AG04449 (cell line): ENCODE measurements at regions not wholly inside any gene's neighbourhood (a gene's known extent, or its start where the extent isn't known, plus 50 kb on each side); places are given as distances from the start of the nearest gene placed in this dataset.

ENCODE experiments used
- CTCF ChIA-PET: fragments of 350-600 bp; formaldehyde crosslinking; extraction: SDS; loops from one replicate; lab custom pipeline; 2021; ENCODE audit warnings: antibody characterized with exemption; lab: Yijun Ruan, JAX
- POLR2A ChIA-PET: fragments of 400-600, 350-600 bp; formaldehyde crosslinking; extraction: SDS; loops from one replicate; lab custom pipeline; 2020; ENCODE audit warnings: antibody characterized with exemption, inconsistent platforms; lab: Yijun Ruan, JAX
- DNase-seq: peaks from one replicate; pipeline ENCODE4 v3.0.0-alpha.2; 2010; ENCODE audit warnings: low read depth, low spot score
- H3K4me3 ChIP-seq: 2 replicates; pipeline ENCODE4 v1.5.1; 2011; ENCODE audit warnings: low read depth, mild to moderate bottlenecking, control low read depth, low read length
- TF ChIP-seq, protein P1 (sequence below): IDR thresholded peaks from one replicate; pipeline ENCODE4 v1.5.1; 2011; ENCODE audit warnings: mild to moderate bottlenecking, moderate library complexity, low read length, control low read depth, inconsistent platforms; ENCODE audit not compliant: insufficient read depth; ENCODE audit errors: missing control alignments

DNA sequence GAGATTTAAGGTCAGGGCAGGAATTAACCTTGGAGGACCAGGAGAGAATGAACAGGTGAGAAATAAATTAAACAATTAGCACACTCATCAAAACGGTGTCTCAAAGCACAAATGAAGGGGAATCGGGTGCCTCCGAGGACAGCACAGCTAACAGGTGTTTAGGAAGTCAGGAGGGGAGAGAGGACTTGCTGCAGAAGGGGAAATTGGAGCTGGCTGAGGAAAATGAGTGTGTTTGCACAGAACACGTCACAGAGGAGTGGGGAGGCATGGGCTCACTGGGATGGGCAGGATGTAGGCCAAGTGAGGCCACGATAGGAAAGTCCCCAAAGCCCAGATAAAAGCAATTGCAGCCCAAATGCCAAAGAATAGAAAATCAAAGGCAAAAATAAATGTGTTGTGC, 121.7 kb downstream of the ZNF664 start:
- DNase-seq: no peak
- TF ChIP-seq, protein P1, sequence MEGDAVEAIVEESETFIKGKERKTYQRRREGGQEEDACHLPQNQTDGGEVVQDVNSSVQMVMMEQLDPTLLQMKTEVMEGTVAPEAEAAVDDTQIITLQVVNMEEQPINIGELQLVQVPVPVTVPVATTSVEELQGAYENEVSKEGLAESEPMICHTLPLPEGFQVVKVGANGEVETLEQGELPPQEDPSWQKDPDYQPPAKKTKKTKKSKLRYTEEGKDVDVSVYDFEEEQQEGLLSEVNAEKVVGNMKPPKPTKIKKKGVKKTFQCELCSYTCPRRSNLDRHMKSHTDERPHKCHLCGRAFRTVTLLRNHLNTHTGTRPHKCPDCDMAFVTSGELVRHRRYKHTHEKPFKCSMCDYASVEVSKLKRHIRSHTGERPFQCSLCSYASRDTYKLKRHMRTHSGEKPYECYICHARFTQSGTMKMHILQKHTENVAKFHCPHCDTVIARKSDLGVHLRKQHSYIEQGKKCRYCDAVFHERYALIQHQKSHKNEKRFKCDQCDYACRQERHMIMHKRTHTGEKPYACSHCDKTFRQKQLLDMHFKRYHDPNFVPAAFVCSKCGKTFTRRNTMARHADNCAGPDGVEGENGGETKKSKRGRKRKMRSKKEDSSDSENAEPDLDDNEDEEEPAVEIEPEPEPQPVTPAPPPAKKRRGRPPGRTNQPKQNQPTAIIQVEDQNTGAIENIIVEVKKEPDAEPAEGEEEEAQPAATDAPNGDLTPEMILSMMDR: no peak

DNA sequence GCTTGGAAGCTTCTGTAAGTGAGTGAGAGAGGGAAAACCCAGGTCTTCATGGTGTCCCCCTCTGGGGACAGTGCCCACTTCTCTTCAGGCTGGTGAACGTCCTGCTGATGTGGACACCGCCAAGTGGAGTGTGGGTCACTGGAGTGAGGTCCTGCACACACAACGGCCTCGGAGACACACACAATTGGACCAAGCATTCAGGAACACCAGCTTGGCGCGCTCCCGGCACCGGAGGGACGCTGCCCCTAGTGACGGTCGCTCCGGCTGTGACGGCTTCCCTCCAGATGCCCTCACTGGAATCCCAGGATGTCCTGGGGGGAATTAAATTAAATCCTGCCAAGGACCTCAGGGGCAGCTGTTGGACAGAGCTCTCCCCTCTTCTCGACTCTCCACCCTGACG, 123.1 kb downstream of the ZNF664 start:
- H3K4me3 ChIP-seq: no peak overlapping the region
- DNase-seq: no peak
- POLR2A ChIA-PET: no interaction called here
- CTCF ChIA-PET: no interaction called here
- TF ChIP-seq, protein P1: no peak

More for the DNA sequence above, 121.7 kb downstream of the ZNF664 start:
- H3K4me3 ChIP-seq: no peak overlapping the region
- ChIA-PET CTCF (no interaction called here), POLR2A (no interaction called here)

DNA sequence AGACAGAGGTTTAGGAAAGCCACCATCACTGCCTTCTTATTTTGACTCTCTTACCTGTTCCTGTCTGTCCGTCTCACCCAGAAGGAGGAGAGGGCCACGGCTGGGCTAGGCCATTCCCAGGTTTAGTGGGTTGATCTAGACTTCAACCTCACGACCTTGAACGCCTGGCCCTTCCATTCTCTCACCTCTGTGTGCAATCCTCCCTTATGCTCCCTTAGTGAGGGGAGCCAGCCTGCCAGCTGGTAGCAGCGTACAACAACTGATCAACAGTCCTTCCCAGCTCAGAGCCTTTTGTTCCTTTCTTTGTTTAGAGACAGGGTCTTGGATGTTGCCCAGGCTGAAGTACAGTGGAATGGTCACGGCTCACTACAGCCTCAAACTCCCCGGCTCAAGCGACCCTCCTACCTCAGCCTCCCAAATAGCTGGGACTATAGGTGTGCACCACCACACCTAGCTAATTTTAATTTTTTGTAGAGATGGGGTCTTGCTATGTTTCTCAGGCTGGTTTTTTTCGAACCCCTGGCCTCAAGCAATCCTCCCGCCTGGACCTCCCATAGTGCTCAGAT, 123.9 kb downstream of the ZNF664 start:
- POLR2A ChIA-PET: no interaction called here

DNA sequence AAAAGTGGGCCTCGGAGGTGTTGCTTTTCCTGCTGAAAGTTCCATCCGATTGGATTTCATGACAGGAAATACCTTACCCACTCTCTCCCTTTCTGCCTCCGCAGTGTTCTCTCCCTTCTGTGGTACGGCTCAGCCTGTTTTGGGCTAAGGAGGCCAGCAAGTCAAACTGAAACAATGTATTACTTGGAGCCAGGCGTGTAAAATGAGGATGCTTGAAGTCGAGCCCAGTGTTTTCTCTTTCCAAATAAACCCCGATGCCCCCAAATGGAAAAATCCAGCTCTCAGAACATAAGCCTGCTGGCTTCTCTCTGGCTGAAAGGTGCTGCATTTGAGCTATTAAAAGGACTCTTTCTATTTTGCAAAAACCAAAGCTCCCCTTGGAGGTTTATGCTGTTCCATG, 124.7 kb downstream of the ZNF664 start:
- POLR2A ChIA-PET: no interaction called here
- DNase-seq: no peak

More for the DNA sequence above, 123.9 kb downstream of the ZNF664 start:
- CTCF ChIA-PET: no interaction called here
- TF ChIP-seq, protein P1: no peak
- no peak overlapping the region for H3K4me3 ChIP-seq
- DNase-seq: no peak

DNA sequence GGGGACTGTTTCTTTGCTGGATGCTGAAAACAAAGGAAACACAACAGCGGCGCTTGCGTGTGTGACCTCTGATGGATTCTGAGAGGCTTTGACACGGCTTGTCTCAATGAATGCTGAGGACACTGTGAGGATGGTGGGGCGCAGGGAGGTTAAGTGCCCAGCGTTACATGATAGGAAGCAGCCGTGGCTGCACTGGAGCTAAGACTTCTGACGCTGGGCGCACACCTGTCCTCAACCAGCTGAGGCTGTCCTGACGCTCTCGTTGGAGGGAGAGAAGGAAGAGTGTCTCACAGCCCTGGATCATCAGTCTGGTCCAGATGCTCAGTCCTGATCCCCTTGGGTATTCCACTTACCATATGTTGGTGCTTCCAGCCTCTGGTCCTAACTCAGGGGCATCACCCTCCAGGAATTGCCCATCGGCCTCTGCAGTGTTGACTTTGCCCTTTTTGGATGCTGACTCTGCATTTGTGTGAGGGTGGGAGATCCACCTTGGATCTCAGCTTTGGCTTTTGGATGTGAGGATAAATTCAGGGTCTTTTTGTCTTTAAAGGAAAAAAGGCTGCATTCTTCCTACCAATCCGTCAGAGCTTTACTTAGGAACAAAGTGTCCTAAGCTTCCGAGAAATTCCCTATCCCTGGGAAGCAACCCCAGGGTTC, 125.2 kb downstream of the ZNF664 start:
- TF ChIP-seq, protein P1: no peak
- POLR2A ChIA-PET: no interaction called here
- no peak overlapping the region for H3K4me3 ChIP-seq
- CTCF ChIA-PET: no interaction called here
- DNase-seq: no peak

More for the DNA sequence above, 124.7 kb downstream of the ZNF664 start:
- no peak overlapping the region for H3K4me3 ChIP-seq
- CTCF ChIA-PET: no interaction called here
- TF ChIP-seq, protein P1: no peak

DNA sequence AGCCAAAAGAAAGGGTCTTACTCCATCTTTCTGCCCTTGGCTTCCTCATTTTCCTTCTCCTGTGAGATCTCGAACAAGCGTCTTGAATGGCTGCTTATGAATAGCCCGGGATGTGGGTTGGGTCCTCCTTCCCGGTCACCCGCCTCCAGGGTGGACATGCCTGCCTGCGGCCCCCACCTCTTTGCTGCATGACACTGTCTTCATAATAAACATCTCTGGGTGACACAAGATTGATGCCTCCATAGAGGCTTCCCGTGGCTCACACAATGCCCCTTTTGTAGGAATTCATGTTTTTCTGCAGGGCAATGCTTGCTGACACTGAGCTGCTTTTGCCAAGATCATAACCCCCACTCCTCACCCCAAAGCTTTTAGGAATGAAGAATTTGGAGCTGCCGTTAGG, 125.9 kb downstream of the ZNF664 start:
- ChIA-PET POLR2A (no interaction called here), CTCF (no interaction called here)
- no peak overlapping the region for H3K4me3 ChIP-seq
- TF ChIP-seq, protein P1: no peak
- DNase-seq: no peak
